H7 (cell line): ENCODE measurements at regions not wholly inside any gene's neighbourhood (a gene's known extent, or its start where the extent isn't known, plus 50 kb on each side); places are given as distances from the start of the nearest gene placed in this dataset.
"Not testable (repeated sequence)": the region's sequence is repeated elsewhere in the genome, so short reads cannot be mapped to it uniquely, and the experiment has no call there.

Experiments
- DNase-seq: peaks from one replicate; pipeline ENCODE4 v3.0.0; 2012
- H3K27me3 ChIP-seq: 2 replicates; pipeline ENCODE4 v1.6.0; 2011; ENCODE audit warnings: mild to moderate bottlenecking, low read length; ENCODE audit not compliant: control insufficient read depth, insufficient read depth
- H3K36me3 ChIP-seq: replicated peaks from 2 replicates; pipeline ENCODE4 v1.5.1; 2011; ENCODE audit warnings: low read length; ENCODE audit not compliant: control insufficient read depth, insufficient read depth
- H3K4me3 ChIP-seq: 2 replicates; pipeline ENCODE4 v1.5.1; 2011; ENCODE audit warnings: low read depth, mild to moderate bottlenecking, control low read depth, low read length, moderate library complexity; ENCODE audit not compliant: insufficient read depth

DNA sequence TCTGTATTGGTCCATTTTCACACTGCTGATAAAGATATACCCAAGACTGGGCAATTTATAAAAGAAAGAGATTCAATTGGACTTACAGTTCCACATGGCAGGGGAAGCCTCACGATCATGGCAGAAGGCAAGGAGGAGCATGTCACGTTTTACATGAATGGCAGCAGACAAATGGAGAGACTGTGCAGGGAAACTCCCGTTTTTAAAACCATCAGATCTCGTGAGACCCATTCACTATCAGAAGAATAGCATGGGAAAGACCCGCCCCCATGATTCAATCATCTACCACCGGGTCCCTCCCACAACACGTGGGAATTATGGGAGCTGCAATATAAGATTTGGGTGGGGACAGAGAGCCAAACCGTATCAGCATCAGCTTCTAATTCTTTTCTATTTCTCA lies 217.0 kb downstream of the ANAPC1 start:
- H3K36me3 ChIP-seq = no peaks in the 10 kb centered on the region
- DNase-seq = no peak
- H3K27me3 ChIP-seq = no peaks in the 10 kb centered on the region
- H3K4me3 ChIP-seq = no peak overlapping the region

DNA sequence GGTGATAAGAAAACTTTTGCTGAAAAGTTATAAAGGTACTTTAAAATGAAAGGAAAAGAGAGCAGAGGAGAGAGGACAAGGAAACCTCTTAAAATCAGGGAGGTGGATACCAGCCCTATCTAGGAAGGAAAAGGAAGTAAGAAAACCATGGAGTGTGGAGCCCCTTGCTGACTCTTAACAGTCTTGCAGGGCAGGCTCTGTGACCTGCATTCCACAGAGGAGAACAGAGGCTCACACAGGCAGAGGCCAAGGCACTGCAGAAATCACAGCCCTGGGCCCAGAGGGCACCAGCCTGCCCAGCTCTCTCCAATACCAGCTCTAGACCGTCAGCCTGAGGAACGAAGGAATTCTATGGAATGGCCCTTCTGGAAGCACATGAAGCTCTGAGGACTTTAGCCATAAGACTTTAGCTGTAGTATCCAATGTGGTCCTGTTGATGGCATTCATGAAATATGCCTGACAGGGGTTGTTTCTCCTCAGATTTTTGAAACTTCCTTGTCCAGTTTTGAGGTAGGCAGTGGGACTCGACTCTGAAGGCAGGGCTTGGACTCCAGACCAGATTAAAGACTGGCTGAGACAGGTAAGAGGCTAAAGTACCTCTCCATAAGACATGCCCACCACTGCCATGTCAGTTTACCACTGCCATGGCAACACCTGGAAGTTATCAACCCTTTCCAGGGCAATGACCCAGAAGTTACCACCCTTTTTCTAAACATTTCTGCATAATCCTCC lies 216.3 kb downstream of the ANAPC1 start:
- H3K27me3 ChIP-seq = no peaks in the 10 kb centered on the region
- H3K36me3 ChIP-seq = no peaks in the 10 kb centered on the region
- no peak overlapping the region for H3K4me3 ChIP-seq
- no peak for DNase-seq

- Histone ChIP-seq H3K27me3 (no peaks in the 10 kb centered on the region), H3K4me3 (no peak overlapping the region), H3K36me3 (no peaks in the 10 kb centered on the region)
- no peak for DNase-seq
Measured at GRCh38 chr2:111668274-111668616, 215.7 kb downstream of the ANAPC1 start.

DNA sequence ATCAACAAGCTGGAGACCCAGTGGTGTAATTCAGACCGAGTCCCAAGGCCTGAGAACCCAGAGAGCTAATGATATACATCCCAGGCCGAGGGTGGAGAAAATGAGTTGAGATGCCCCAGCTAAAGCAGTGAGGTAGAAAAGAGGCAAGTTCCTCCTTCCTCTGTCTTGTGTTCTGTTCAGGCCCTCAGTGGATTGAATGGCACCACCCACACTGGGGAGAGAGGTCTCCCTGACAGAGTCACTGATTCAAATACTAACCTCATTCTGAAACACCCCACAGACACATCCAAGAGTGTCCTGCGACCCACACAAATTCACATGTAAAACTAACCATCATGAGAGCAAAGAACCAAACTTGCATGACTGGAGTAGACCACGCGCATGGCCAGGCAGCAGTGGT lies 215.3 kb downstream of the ANAPC1 start:
- H3K36me3 ChIP-seq = no peaks in the 10 kb centered on the region
- no peak for DNase-seq
- H3K4me3 ChIP-seq = no peak overlapping the region
- no peaks in the 10 kb centered on the region for H3K27me3 ChIP-seq

DNA sequence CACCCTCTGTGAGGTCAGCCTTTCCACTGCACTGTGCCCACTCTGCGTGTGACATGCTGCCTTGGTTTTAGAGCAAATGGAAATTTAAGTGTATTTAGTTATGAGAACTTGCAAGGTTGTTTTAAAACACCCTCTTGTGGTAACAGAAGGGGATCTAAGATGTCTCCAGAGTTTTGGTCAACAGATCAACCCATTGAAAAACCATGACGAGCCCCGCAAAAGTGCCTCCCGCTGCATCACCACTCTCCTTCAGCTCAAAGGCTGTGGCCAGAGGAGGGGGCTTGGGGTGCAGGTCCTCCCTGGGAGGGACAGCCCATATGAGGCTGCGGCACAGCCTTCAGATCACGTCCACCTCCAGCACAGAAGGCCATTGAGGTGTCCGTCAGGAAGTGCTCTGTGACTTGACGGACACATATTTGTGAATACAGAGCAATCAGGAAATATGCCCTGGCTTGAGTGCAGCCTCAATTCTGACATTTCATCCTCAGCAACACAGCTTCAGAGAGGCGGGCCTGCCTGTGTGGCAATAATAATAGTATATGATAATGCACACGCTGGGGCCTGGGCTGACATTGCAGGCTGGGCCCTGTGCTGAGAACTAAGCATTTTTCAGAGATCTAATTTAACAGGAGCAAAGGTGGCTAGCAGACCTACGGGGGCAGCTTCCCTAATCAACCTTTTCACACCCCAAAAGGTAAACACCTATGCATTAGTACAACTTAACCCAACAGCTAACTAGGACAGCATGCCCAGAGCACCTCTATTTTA lies 213.9 kb downstream of the ANAPC1 start:
- no peak for DNase-seq
- Histone ChIP-seq H3K27me3 (no peaks in the 10 kb centered on the region), H3K36me3 (no peaks in the 10 kb centered on the region), H3K4me3 (no peak overlapping the region)

GRCh38 chr2:111670776-111671175 lies 213.2 kb downstream of the ANAPC1 start:
- DNase-seq = no peak
- Histone ChIP-seq H3K4me3 (no peak overlapping the region), H3K36me3 (no peaks in the 10 kb centered on the region), H3K27me3 (no peaks in the 10 kb centered on the region)

DNA sequence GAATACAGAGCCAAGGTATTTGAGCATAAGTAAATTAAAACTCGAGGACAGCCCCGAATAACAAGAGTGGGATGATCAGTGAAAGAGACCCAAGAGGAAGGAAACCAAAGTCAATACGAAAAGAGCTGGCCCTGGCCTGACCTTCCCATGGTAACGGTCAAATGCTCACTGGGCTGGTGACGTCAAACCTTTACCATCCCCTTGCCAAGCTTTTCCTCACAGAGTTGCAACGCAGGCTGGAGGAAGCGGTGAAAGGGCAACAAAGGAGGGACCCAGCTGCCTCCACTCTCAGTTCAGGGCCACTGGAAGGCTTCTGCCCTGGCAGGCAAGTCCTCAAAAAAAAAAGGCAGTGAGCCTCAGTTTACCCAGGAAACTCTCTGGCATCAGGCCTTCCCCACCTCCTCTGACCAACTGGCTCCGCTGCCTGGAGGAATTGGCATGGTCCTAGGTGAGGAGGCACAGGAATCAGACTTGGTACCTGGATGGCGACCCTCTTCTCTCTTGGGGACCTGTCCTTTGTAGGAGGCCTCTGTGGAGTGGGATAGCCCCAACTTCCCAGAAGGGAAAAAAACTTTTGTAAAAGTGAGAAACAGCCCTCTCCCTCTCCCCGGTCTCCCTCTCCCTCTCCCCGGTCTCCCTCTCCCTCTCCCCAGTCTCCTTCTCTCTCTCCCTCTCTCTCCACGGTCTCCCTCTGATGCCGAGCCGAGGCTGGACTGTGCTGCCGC lies 212.4 kb downstream of the ANAPC1 start:
- H3K36me3 ChIP-seq = no peaks in the 10 kb centered on the region
- DNase-seq = no peak
- no peak overlapping the region for H3K4me3 ChIP-seq
- no peaks in the 10 kb centered on the region for H3K27me3 ChIP-seq

- DNase-seq, H3K36me3 ChIP-seq: not testable (repeated sequence)
Measured at GRCh38 chr2:111672641-111673040, 211.4 kb downstream of the ANAPC1 start.

GRCh38 chr2:111673526-111673925 lies 210.5 kb downstream of the ANAPC1 start:
- Histone ChIP-seq H3K27me3 (no peaks in the 10 kb centered on the region), H3K4me3 (no peak overlapping the region), H3K36me3 (no peaks in the 10 kb centered on the region)
- DNase-seq = no peak

More at GRCh38 chr2:111672641-111673040, 211.4 kb downstream of the ANAPC1 start:
- H3K27me3 ChIP-seq, H3K4me3 ChIP-seq: not testable (repeated sequence)

- no peak for DNase-seq
- no peak overlapping the region for H3K4me3 ChIP-seq
- no peaks in the 10 kb centered on the region for H3K27me3 ChIP-seq
- no peaks in the 10 kb centered on the region for H3K36me3 ChIP-seq
Measured at GRCh38 chr2:111675419-111676194, 208.4 kb downstream of the ANAPC1 start.

DNA sequence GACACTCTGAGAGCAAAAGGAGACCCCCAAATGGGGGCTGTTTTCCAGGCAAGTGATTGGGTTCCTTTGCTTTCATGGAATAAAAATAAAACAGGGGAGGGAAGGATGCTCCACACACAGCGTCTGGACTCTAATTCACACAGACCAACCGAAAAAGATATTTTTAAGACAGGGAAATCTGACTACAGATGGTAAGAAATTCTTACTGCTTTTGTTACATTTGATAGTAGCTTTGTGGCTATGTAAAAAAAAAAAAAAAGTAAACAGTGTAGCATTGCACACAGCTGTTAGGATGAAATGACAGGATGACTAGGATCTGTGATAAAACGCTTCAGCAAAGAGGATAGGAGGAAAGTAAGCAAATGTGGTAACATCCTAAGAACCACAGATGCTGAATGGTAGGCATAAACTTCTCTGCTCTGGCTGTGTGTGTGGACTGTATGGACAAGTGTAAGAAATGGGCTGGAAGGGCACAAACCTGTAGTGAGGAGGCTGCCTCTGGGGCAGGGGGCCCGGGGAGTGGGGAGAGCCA lies 207.6 kb downstream of the ANAPC1 start:
- Histone ChIP-seq H3K27me3 (no peaks in the 10 kb centered on the region), H3K4me3 (no peak overlapping the region), H3K36me3 (no peaks in the 10 kb centered on the region)
- no peak for DNase-seq

DNA sequence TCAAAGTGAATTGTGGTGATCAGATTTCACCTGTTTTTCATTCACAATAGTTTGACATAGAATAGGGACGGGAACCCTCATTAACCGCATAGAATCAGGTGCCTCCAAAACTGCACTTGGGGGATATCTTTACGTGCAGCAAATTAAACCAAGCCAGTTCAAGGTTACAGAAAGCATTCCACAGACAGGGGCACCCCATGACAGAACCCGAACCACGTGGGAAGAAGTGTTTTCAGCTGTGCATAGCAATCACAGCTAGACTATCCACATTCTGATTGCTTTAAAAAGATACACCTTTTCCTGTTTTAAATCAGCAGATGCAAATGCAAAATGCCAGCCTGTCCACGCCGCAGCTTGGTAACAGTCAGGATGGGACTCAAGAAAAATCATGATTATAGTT lies 205.8 kb downstream of the ANAPC1 start:
- Histone ChIP-seq H3K36me3 (no peaks in the 10 kb centered on the region), H3K27me3 (no peaks in the 10 kb centered on the region), H3K4me3 (no peak overlapping the region)
- DNase-seq = no peak

GRCh38 chr2:111678651-111679050 lies 205.3 kb downstream of the ANAPC1 start:
- no peaks in the 10 kb centered on the region for H3K36me3 ChIP-seq
- H3K4me3 ChIP-seq = no peak overlapping the region
- DNase-seq = no peak
- no peaks in the 10 kb centered on the region for H3K27me3 ChIP-seq

- no peak for DNase-seq
- no peaks in the 10 kb centered on the region for H3K36me3 ChIP-seq
Measured at GRCh38 chr2:111679202-111679601, 204.8 kb downstream of the ANAPC1 start.

More at GRCh38 chr2:111679202-111679601, 204.8 kb downstream of the ANAPC1 start:
- Histone ChIP-seq H3K4me3 (no peak overlapping the region), H3K27me3 (no peaks in the 10 kb centered on the region)
